C4-2B (cell line): ENCODE measurements at regions not wholly inside any gene's neighbourhood (a gene's known extent, or its start where the extent isn't known, plus 50 kb on each side); places are given as distances from the start of the nearest gene placed in this dataset.

Experiments
- ZFX ChIP-seq: fragments of 450-650 bp; IDR thresholded peaks from 2 replicates; pipeline ENCODE4 v1.6.1; 2017
- TF ChIP-seq, protein P1 (sequence below): fragments of 450-650 bp; conservative IDR thresholded peaks from 2 replicates; pipeline ENCODE4 v1.5.1; 2017; ENCODE audit warnings: mild to moderate bottlenecking

DNA sequence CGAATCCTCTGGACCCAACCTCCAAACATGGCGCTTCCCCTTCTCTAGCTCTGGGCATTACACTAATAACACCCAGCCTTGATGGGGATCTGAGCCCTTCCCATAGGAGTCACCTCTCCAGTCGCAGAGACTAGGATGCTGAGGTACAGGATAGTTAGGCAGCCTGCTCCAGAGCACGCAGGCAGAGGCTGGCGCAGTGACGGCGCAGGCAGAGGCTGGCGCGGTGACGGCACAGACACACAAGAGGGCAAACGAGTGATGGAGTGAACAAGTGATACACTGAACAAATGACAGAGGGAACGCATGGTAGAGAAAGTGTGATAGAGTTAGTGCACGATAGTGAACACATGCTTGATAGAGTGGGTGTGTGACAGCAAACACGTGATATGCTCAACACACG, 518.5 kb downstream of the EIPR1 start:
- TF ChIP-seq, protein P1, sequence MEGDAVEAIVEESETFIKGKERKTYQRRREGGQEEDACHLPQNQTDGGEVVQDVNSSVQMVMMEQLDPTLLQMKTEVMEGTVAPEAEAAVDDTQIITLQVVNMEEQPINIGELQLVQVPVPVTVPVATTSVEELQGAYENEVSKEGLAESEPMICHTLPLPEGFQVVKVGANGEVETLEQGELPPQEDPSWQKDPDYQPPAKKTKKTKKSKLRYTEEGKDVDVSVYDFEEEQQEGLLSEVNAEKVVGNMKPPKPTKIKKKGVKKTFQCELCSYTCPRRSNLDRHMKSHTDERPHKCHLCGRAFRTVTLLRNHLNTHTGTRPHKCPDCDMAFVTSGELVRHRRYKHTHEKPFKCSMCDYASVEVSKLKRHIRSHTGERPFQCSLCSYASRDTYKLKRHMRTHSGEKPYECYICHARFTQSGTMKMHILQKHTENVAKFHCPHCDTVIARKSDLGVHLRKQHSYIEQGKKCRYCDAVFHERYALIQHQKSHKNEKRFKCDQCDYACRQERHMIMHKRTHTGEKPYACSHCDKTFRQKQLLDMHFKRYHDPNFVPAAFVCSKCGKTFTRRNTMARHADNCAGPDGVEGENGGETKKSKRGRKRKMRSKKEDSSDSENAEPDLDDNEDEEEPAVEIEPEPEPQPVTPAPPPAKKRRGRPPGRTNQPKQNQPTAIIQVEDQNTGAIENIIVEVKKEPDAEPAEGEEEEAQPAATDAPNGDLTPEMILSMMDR, result no peak
- no peak for TF ChIP-seq ZFX
